GM12878 (cell line): ENCODE measurements at regions not wholly inside any gene's neighbourhood (a gene's known extent, or its start where the extent isn't known, plus 50 kb on each side); places are given as distances from the start of the nearest gene placed in this dataset.

Source experiments
- ATAC-seq: fragments of 200-7000 bp; cut with Tn5 transposase; 3 replicates; pipeline ENCODE4 v1.9.1; 2020; ENCODE audit warnings: mild to moderate bottlenecking, moderate library complexity
- BruUV-seq: library from RNA; stranded (reverse); fragments of 400-500 nt; replicated peaks from 2 replicates; lab custom pipeline; 2021; lab: Mats Ljungman, UMichigan
- CTCF ChIA-PET: fragments of 300-600 bp; sonication (Branson Sonifier 250); formaldehyde crosslinking; extraction: SDS; loops from one replicate; lab custom pipeline; 2021; ENCODE audit warnings: inconsistent platforms; lab: Yijun Ruan, JAX
- POLR2A ChIA-PET: fragments of 350-600 bp; formaldehyde crosslinking; extraction: SDS; loops from one replicate; lab custom pipeline; 2021; ENCODE audit warnings: inconsistent platforms; lab: Charles Lee
- RAD21 ChIA-PET: fragments of 300-600 bp; sonication (Branson Sonifier 250); formaldehyde crosslinking; loops from one replicate; lab custom pipeline; 2023; ENCODE audit warnings: antibody characterized with exemption; ENCODE audit not compliant: unreplicated experiment; lab: Charles Lee
- SMC1A ChIA-PET: fragments of 300-600 bp; sonication (Branson Sonifier 250); formaldehyde crosslinking; loops from one replicate; lab custom pipeline; 2023; ENCODE audit not compliant: unreplicated experiment, uncharacterized antibody; lab: Charles Lee
- DNase-seq: peaks from one replicate; pipeline ENCODE4 v3.0.0-alpha.2; 2011; ENCODE audit warnings: low read depth, low spot score
- FAIRE-seq: peaks from 3 replicates; lab custom pipeline; 2011; peaks lifted over from hg19 to GRCh38; lab: Jason Lieb, UNC
- H2AFZ ChIP-seq: 2 replicates; pipeline ENCODE4 v1.6.0; 2011; ENCODE audit warnings: low read depth, low read length, control low read depth; ENCODE audit not compliant: control insufficient read depth
- H3K27ac ChIP-seq: 2 replicates; pipeline ENCODE4 v1.5.1; 2011; ENCODE audit warnings: control low read depth; ENCODE audit not compliant: control insufficient read depth, insufficient read depth
- H3K27me3 ChIP-seq, 2 experiments: replicated peaks in 1 of 2; 2 replicates each; pipeline versions ENCODE4 v1.6.0 to v1.6.1; 2011; ENCODE audit warnings: low read length in 1 of 2; ENCODE audit not compliant: control insufficient read depth in 2 of 2, insufficient read depth in 2 of 2
- H3K36me3 ChIP-seq, 2 experiments: 2 replicates each; pipeline ENCODE4 v1.5.1; 2011; ENCODE audit warnings: low read length in 1 of 2; ENCODE audit not compliant: control insufficient read depth in 2 of 2, insufficient read depth in 2 of 2
- H3K4me1 ChIP-seq: 2 replicates; pipeline ENCODE4 v1.6.1; 2011; ENCODE audit warnings: mild to moderate bottlenecking, low read length, moderate library complexity, mixed read lengths; ENCODE audit not compliant: control insufficient read depth, insufficient read depth
- H3K4me2 ChIP-seq: 2 replicates; pipeline ENCODE4 v1.6.0; 2011; ENCODE audit warnings: control low read depth; ENCODE audit not compliant: control insufficient read depth, insufficient read depth
- H3K4me3 ChIP-seq: fragments of 200-600 bp; sonication (generic); 2 replicates; pipeline ENCODE4 v1.5.1; 2016
- H3K79me2 ChIP-seq: 2 replicates; pipeline ENCODE4 v1.6.0; 2011; ENCODE audit warnings: low read length; ENCODE audit not compliant: control insufficient read depth, insufficient read depth
- H3K9ac ChIP-seq: 2 replicates; pipeline ENCODE4 v1.8.0; 2011; ENCODE audit warnings: low read length, control low read depth, mixed read lengths; ENCODE audit not compliant: control insufficient read depth, insufficient read depth
- H3K9me3 ChIP-seq: replicated peaks from 3 replicates; pipeline ENCODE4 v1.5.1; 2011; ENCODE audit warnings: mild to moderate bottlenecking, low read length; ENCODE audit not compliant: control insufficient read depth, insufficient read depth
- H4K20me1 ChIP-seq: 2 replicates; pipeline ENCODE4 v1.6.0; 2011; ENCODE audit not compliant: control insufficient read depth, insufficient read depth
- NFXL1 ChIP-seq: fragments of 450-650 bp; IDR thresholded peaks from 2 replicates; pipeline ENCODE4 v1.6.1; 2017; ENCODE audit warnings: antibody characterized with exemption, mild to moderate bottlenecking, borderline replicate concordance
- RAD21 ChIP-seq: IDR thresholded peaks from 2 replicates; pipeline ENCODE4 v1.6.1; 2011; ENCODE audit warnings: mild to moderate bottlenecking, low read depth, low read length, moderate library complexity; ENCODE audit not compliant: insufficient read depth
- ZSCAN29 ChIP-seq: fragments of 450-650 bp; IDR thresholded peaks from 2 replicates; pipeline ENCODE4 v1.6.1; 2017; ENCODE audit warnings: mild to moderate bottlenecking, moderate library complexity
- WGBS: methylation state at CpG from one replicate; pipeline ENCODE4 v1.1.6; 2016; ENCODE audit warnings: low lambda C conversion rate; ENCODE audit not compliant: insufficient replicate concordance, insufficient coverage; ENCODE audit errors: missing lambda C conversion rate; 5-methylcytosine and 5-hydroxymethylcytosine counted together
- in situ Hi-C: fragments of 300-500 bp; cut with MboI; formaldehyde crosslinking; loops from 9 replicates; pipeline ENCODE4 v1.14.3; 2018; ENCODE audit warnings: mixed read lengths
- intact Hi-C: fragments of 100-400 bp; cut with micrococcal nuclease; formaldehyde crosslinking; loops from one replicate; pipeline ENCODE4 v1.14.2; 2022; ENCODE audit not compliant: unreplicated experiment
- TF ChIP-seq, protein P1 (sequence below): IDR thresholded peaks from 2 replicates; pipeline ENCODE4 v1.6.1; 2012; ENCODE audit warnings: low read length, inconsistent platforms
- TF ChIP-seq, protein P2 (sequence below): IDR thresholded peaks from 2 replicates; pipeline ENCODE4 v1.6.1; 2011; ENCODE audit warnings: low read depth, low read length, improper control_type of control experiment, borderline replicate concordance

DNA sequence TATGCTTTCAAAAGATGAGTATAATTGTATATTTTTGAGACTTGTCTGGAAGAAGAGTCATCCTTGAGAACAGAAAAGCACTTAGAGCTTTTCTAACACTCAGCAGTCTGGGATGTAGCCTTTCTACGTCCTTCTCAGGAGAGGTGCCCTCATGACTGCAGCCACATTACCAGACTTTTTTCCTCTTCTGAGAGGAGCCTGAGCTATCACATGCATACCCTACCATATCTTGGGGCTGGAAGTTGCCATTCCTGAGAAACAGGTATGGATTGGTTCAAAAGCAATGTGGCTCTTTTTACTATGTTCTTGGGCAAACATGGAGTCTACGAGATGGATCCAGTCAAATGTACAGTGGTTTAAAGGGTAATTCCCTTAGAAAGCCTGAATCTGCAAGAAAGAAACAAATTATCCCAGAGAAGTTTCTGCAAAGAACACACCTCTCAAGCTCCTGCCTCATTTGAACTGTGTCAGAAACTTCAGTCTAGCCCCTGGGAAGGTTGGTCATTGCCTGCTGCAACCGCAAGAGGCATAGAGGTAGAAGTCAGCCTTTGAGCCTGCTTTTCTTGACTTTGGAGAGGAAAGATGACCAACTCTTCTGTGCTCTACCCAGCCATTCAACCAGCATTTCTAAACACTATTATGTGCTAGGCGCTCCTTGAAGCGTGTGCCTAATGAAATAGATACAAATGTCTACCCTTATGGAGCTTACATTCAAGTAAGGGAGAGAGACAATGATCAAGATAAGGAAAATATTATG lies 401.9 kb upstream of the ACTBL2 start:
- Histone ChIP-seq H3K9ac (no peak overlapping the region), H3K4me1 (no peaks in the 10 kb centered on the region), H4K20me1 (no peaks in the 10 kb centered on the region), H3K27me3 (no peaks in the 10 kb centered on the region), H3K27ac (no peak overlapping the region), H3K4me2 (no peak overlapping the region), H3K79me2 (no peaks in the 10 kb centered on the region), H2AFZ (no peak overlapping the region), H3K9me3 (no peaks in the 10 kb centered on the region), H3K36me3 (no peaks in the 10 kb centered on the region), H3K4me3 (no peak overlapping the region)
- in situ Hi-C loops, result no loop called here
- DNase-seq (no peak), ATAC-seq (no peak), FAIRE-seq (no peak)
- intact Hi-C loops, result loop anchor here (5.0 kb wide), 1 partner anchor 578 kb away; the partner anchor contains the start of gene PLK2
- ChIA-PET CTCF (interaction anchor here (0.6 to 1.3 kb wide), 2 partner anchors 20 to 174 kb away, joined by 3 to 4 read pairs; no protein-coding TSS in a partner anchor), RAD21 (no interaction called here), SMC1A (interaction anchor here (1.1 kb wide), 1 partner anchor 10 kb away, joined by 5 read pairs; no protein-coding TSS in a partner anchor), POLR2A (no interaction called here)
- BruUV-seq, result no TSS peak
- WGBS, result 45% methylated on average over 5 of the region's 5 CpGs
- TF ChIP-seq, protein P1, sequence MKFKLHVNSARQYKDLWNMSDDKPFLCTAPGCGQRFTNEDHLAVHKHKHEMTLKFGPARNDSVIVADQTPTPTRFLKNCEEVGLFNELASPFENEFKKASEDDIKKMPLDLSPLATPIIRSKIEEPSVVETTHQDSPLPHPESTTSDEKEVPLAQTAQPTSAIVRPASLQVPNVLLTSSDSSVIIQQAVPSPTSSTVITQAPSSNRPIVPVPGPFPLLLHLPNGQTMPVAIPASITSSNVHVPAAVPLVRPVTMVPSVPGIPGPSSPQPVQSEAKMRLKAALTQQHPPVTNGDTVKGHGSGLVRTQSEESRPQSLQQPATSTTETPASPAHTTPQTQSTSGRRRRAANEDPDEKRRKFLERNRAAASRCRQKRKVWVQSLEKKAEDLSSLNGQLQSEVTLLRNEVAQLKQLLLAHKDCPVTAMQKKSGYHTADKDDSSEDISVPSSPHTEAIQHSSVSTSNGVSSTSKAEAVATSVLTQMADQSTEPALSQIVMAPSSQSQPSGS, result no peak
- TF ChIP-seq, protein P2, sequence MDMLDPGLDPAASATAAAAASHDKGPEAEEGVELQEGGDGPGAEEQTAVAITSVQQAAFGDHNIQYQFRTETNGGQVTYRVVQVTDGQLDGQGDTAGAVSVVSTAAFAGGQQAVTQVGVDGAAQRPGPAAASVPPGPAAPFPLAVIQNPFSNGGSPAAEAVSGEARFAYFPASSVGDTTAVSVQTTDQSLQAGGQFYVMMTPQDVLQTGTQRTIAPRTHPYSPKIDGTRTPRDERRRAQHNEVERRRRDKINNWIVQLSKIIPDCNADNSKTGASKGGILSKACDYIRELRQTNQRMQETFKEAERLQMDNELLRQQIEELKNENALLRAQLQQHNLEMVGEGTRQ, result no peak
- TF ChIP-seq RAD21, result no peak
- TF ChIP-seq NFXL1, result no peak
- TF ChIP-seq ZSCAN29, result no peak
